Stimulated activated CD4-positive, alpha-beta T cell treated with anti-CD3 and anti-CD28 coated beads, Interleukin-15, amount 100 ng/mL, for 48 hours (primary cell): ENCODE measurements at regions not wholly inside any gene's neighbourhood (a gene's known extent, or its start where the extent isn't known, plus 50 kb on each side); places are given as distances from the start of the nearest gene placed in this dataset.
"Not testable (repeated sequence)": the region's sequence is repeated elsewhere in the genome, so short reads cannot be mapped to it uniquely, and the experiment has no call there.

Source experiments
- DNase-seq, 2 donors: peaks; one replicate each; pipeline ENCODE4 v3.0.0-alpha.2; 2020; ENCODE audit warnings: low read depth in 2 of 2

DNA sequence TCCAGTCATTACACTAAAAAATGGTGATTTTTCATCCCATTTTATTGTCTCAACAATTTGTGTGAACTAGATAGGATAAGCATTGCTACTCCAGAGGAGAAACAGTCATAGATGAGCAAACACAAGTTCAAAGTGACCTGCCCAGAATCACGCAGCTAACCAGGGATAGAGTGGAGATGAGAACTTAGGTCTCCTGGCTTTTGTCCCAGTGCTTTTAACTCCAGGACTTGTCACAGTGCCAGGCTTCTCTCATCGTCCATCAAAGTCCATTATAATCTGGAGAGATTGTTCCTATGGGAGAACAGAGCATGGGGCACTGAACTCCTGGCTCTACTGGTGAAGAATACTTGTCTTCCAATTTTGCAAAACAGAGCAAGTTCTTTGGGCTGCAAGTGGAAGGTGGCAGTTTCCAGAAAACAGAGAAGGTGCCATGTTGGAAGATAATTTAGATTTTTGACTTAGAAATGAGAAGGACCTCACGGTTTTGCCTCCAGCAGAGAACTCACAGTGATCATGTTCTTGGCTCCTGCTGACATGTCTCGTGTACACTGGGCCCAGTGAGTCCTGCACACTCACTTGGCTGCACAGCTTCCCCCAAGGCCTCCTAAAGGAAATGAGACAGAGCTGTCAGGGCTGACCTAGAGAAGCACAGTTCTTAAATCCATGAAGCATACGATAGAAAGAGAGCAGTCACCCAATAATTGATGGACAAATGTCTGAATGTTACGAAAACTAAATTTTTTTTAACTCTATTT, 322.9 kb upstream of the NRP1 start:
- DNase-seq: no peak

DNA sequence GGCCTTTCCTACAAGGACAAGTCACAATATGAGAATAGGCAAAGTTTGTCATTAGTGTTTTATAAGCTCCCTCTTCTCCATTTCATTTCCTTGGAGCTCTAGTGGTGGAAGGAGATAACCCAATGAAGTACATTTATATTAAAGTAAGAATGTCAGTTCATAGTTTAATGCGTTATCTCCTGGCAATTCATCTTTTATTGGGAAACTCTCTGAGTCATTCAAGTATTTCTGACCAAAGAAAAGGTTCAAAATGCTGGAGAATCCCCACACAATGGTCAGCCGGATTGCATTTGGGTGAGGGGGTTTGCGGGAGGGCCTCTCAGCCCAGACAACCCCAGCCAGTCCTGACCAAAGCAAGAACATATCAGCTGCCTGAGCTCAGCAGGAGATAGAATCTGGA, 321.5 kb upstream of the NRP1 start:
- DNase-seq: no peak

DNA sequence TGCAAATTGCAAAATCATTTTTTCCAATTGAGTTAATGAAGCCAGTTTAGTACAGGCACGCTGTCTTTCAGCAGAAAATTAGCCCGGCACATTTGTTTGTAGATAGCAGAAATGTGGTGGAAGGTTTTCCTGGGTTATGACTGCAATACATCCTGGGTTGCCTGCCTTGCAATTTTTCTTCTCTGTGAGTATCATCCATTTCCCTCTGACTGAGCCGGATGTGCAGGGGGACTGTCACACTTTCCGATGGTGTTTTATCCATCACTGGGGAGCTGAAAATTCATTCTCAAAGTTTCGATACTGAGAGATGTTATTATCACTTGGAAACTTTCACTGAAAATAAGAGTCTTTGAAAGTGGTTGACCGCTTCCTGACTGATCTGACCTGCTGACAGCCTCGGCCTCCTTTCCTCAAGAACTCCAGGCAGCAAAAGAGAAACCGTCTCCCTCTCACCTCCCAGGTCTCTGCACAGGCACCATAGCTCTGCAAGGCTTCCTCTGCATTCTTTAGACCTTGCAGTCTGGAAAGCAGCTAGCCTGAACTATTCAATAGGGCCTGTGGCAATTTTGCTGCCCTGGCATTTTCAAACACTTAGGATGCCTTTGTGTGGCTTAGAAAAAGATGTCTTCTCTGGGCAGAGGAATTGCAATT, 320.8 kb upstream of the NRP1 start:
- DNase-seq: no peak

DNA sequence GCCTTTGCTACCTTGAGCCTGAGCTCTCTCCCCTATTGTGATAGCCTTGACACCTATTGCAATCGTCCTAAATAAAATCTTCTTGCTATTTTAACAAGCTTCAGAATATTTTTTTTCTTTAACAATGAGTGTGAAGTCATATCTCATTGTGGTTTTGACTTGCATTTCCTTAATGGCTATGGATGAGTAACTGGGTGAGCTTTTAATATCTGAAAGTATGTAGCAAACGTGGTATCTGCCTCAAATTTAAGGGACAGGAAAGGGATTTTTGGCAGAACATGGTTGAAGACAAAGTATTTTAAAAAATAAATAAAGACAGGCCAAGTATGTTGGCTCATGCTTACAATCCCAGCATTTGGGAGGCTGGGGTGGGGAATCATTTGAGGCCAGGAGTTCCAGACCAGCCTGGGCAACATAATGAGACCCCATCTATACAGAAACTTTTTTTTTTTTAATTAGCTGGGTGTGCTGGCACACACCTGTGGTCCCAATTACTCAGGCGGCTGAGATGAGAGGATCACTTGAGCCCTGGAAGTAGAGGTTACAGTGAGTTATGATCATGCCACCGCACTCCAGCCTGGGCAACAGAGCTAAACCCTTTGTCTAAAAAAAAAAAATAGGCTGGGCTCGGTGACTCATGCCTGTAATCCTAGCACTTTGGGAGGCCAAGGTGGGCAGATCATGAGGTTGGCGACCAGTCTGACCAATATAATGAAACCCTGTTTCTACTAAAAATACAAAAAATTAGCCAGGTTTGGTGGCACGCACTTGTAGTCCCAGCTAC, 319.3 kb upstream of the NRP1 start:
- DNase-seq: no peak

DNA sequence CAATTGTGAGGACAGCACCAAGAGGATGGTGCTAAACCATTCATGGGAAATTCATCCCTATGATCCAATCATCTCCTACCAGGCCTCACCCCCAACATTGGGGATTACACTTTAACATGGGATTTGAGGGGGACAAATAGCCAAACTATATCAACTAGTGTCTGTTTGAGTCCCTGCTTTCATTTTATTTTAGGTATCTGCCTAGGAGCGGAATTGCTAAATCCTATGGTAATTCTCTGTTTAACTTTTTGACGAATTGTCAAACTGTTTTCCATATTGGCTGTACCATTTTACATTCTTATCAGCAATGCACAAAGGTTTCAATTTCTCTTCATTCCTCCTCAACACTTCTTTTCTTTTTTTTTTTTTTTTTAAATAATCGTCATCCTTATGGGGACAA, 318.4 kb upstream of the NRP1 start:
- no peak for DNase-seq

DNA sequence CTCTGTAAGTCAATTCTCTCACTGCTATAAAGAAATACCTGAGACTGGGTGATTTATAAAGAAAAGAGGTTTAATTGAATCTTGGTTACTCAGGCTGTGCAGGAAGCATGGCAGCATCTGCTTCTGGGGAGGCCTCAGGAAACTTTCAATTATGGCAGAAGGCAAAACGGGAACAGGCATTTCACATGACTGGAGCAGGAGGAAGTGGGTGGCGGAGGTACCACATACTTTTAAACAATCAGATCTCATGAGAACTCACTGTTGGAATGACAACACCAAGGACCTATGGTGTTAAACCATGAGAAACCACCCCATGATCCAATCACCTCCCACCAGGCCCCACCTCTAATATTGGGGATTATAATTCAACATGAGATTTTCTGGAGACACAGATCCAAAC, 315.7 kb upstream of the NRP1 start:
- not testable (repeated sequence) for DNase-seq

DNA sequence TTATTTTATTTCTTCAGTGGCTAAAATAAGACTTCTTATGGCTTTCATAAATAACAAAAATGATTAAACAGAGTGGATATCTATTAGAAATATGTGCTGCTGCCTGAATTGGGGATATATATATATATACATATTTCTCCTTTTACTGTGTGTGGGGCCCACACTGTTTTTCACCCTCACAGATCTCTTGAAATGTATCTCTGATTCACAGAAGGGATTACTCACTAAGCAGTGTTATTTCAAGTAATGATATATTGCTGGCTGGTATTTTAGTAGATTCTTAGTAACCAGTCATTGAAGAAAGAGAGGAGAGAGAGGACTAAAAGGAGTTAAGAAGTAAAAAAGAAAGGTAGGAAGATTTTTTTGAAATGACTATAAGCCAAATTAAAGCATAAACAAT, 308.6 kb upstream of the NRP1 start:
- no peak for DNase-seq

DNA sequence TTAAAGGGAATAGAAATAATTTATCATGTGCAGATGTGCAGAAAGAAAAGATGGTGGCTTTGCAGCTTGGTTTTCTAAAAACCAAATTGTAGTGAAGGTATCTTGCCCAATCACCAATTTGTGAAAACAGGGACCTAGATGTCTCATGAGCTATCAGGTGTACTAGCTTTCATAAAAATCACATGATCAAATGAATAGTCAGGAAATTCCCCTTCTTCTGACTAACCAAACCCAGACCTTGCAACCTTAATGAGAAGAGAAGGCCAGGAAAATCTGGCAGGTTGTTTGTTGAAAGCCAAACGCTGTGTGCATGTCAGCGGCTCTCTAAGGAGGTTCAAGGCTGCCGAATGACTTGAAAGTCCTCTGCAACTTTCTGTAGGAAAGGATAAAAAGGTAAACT, 304.4 kb upstream of the NRP1 start:
- no peak for DNase-seq

DNA sequence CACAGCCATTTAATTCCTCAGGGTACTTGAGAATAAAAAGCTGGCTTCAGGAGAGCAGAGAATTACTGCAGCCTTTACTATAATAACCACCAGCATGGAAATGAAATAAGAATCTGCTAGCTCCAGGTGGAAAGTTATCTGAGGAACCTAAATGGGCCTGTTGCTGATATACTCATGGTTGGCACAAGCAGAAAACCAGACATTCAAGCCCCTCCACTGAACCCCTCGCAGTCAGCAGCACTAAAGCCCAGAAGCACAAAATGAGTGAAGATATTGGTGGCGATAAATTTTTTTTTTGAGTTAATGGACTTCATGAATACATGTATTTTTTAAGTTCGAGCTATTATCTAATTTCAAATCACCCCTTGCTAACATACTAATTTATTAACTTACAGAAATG, 303.9 kb upstream of the NRP1 start:
- DNase-seq: no peak

DNA sequence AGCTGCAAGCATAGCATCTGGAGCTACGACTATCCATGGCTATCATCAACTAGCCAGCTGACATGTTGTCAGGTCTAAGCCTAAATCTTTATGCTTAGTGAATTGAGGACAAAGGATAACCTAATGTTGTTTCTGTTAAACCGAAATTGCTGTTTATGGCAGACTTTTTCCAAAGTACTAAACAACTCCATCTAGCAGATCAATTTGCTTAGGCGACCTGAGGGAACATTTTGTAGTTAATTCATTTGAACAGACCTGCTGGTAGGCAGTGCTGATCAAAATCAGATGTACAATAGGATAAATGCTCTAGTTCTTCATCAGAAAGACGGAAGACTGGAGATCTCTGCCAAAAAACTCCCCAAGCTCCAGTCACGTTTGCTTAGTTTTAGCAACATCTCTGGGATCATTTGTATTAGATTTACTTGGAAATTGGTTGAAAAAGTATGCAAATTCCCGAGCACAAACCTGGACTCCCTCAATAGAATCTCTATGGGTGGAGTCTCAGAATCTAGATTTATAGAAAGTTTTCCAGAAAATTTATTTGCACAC, 301.6 kb upstream of the NRP1 start:
- DNase-seq: no peak

DNA sequence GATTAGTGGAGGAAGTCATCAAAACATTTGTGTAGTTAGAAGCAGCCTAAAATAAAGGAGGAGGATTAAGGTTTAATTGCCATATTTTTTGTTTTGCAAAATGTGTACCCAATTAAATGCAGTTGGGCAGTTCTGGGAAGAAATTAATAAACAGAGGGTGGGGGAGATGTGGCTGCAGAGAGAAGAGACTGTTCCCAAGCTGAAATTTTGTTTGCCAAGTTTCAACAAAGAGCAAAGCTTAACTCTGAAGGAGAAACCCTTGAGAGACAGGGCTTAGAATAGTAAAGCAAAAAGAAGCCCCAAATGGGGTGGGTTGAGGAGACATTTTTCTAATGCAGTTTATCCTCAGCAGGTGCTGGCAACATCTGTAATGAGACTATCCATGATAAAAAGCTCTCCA, 298.0 kb upstream of the NRP1 start:
- no peak for DNase-seq

DNA sequence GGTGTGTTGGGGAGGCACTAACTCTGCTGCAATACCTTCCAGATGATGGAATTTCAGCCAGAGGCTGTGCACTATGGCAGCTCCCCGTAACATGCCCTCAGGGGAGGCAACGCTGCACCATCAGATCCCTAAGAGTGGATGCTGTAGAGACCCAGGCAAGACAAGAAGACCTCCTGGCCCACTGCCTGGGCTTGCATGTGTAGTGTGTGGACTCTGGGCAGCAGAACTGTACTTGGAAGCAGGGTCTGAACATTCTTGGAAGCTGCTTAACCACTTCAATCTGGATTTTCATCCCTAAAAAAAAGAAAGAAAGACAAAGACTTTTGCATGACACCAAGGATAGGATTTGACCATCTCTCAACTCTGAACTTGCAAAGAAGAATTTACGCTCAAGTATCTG, 297.5 kb upstream of the NRP1 start:
- DNase-seq: no peak

DNA sequence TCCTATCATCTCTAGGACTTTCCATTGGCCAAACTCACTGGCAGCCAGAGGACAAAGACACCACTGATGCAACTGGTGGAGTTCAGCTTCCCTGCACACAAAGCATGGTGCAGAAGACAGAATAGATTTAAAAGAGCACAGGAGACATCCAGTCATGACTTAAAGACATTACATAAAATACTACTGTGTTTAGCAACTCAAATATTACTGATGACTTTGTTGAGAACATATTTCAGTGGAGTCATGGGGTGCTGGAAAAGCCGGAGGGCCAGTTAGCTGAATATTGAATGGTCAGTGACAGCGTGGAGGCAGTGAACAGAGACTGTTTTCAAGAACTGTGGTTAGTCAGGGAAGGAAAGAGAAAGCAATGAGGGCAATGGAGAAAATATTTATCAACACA, 296.3 kb upstream of the NRP1 start:
- no peak for DNase-seq

DNA sequence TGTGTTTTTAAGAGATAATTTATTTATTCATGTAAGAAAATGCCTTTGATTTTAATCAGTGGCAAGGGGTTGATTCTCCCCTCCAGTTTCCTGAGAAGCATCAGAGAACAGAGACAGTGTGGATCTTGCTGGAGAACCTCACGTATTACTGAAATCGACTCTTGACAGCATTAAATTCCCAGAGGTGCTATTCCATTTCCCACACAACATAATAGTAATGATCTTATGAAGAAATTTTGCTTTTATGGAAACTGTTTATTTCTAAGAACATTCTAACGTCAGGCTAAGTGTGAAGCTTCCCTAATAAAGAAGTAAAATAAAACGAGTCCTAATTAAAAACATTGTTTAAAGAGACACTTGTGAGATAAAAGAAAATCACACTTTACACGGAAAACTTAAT, 293.1 kb upstream of the NRP1 start:
- DNase-seq: no peak

DNA sequence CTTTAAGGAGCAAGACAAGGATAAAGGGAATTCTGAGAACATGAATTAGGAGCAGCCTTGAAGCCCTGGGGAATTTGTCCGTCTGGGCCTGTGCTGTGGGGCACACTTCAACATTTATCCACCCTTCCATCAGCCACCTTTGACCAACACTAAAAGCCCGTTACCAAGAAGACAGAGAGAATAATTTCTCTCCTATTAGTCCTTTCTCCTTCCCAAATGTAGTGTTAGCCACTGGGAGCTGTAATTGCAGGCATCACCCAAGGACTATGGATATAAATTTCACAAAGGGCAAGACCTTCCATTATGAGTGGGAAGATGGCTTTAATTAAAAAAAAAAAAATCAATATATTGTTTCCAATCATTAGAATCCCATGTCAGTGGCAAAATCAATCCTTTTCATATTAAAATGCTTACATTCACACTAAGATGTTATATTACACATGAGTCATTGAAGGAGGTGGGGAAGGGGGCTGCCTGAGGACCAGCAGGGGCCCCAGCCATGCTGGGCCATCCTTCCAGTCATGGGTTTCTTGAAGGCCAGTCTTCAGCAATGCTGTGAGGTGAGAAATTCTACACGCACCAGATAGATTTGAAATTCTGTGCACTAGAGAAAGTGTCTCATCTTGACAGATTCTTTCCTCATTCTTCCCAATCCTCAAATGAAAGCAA, 292.5 kb upstream of the NRP1 start:
- DNase-seq: no peak

DNA sequence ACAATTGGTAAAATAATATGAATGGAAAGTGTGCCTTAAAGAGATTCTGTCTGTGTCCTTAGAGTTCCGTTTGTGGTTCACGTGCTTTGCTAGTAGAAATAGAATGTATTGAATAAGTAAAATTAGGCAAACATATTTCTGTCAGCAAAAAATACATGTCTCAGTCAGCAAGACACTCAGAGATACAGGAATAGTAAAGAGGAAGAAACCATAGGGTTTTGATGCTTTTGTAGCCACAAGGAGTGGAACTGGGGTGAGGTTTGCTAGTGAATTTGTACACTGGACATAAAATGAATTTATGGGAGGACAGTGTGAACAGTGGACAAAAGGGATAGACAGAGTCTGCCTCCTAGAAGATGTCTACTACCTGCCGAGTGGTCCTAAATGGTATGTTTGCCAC, 289.2 kb upstream of the NRP1 start:
- DNase-seq: no peak

DNA sequence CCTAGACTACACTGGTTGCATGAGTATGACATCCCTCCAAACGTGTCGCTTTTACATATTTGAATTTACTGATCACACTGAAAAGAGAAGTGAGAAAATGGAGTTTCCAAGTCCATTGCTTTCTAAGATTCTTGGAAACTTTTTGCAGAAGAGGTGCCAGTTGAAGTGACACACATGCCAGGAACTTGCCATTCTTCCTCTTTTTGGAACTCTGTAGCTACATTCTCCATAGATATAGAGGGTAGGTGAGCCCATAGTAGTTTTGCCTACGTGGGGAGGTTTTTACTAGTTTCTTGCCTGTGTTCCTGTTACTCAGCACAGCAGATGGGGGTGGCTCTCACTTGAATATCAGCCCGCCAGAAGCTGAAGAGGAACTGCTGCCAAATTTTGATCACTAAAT, 286.6 kb upstream of the NRP1 start:
- DNase-seq: no peak

DNA sequence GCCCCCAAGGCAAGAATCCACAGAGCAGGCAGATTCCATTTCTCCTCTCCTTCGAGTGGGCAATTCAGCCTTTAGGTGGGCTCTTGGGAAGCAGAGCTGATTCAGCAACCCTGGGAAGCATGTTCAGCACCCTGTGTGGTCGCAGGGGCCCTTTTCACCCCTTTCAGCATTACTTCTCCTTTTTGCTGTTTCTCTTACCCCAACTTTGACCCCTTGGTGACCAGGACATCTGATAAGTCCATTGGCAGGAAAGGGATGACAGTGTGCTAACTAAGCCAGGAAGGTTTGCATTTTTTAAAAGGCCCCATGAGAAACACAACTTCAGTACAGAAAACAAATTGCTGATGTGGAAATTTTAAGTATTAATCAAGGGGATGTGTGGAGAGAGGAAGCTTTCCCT, 283.7 kb upstream of the NRP1 start:
- no peak for DNase-seq

DNA sequence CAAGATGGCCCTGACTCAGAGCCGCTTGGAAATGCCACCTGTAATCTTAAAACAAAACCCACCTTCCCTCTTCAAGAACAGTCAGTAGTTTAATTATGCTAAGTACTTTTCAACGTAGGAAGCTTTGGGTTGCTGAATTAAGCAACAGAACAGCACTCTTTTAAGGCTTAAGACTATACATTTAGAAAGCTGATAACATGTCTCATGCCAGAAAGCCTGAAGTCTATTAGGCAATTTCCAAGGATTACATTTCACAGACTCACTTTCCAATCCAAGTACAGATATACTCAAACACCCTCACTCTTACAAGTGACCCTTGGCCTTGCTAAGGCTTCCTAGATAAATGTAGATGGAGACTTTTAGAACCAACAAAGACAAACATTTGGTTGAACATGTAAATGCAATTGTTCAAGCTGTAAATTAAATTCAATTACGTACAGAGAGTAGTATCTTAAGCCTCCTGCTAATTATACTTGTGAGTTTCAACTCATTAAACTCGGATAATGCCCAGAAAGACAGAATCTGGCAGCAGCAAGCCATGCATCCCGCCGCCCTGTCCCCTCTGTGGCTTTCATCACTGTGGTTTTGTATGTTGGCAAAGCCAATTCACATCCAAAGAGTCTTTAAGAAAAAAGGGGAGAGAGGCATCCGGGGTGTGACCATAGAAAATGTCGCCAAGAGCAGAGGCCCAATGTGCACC, 283.1 kb upstream of the NRP1 start:
- no peak for DNase-seq

DNA sequence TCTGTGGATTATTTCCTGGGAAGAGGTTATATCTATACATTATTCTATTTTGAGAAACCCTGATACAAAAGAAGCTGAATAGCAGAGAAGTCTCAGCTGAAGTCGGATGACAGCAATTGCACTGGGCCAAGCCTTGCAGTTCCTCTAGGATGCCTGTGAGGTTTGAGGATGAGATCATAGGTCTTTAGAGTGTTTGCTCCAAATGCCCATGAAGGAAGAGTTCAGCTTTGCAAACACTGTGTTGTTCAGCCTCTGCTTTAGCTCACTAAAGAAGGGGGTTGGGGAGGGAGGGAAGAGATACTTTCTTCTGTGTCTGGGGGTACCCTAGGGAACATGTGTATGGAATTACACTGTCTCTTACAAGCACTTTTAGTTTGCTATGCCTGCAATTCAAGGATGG, 282.5 kb upstream of the NRP1 start:
- DNase-seq: no peak

DNA sequence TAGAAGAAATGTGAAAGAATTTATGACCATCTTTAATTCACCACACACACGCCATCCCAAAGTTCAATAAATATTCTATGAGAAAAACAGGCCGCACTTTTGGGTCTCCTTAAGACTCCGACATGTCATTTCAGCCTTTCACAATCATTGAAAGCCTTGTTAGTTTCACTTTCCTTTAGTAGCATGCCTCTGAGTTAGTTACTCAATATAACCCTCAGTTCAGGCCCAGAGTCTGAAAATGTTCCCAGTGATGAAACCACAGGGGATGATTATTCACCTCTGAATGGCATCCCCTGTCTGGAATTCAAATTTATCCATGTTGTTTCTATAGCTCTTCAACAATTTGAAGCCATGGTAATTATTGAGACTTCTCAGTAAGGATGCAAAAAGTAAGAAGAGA, 278.1 kb upstream of the NRP1 start:
- DNase-seq: no peak

DNA sequence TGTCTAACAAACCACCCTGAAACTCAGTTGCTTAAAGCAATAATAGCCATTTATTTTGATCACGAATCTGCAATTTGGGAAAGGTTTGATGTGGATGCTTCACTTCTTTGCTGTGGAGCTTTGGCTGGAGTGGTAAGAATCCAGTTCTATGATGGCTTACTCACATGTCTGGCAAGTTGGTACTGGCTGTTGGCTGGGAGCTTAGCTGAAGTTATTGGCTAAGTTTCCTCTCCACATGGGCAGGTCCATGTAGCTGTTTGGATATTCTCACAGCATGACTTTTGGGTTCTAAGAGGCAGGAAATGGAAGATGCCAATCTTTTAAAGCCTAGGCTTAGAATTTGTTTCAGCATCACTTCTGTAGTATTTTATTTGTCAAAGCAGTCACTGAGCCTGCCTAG, 277.6 kb upstream of the NRP1 start:
- no peak for DNase-seq
